GM21737 (cell line): ENCODE measurements at regions not wholly inside any gene's neighbourhood (a gene's known extent, or its start where the extent isn't known, plus 50 kb on each side); places are given as distances from the start of the nearest gene placed in this dataset.

Source experiments
- ATAC-seq: cut with Tn5 transposase; IDR thresholded peaks from one replicate; pipeline ENCODE4 v1.9.1; 2021; ENCODE audit warnings: mild to moderate bottlenecking, moderate library complexity; ENCODE audit not compliant: unreplicated experiment

DNA sequence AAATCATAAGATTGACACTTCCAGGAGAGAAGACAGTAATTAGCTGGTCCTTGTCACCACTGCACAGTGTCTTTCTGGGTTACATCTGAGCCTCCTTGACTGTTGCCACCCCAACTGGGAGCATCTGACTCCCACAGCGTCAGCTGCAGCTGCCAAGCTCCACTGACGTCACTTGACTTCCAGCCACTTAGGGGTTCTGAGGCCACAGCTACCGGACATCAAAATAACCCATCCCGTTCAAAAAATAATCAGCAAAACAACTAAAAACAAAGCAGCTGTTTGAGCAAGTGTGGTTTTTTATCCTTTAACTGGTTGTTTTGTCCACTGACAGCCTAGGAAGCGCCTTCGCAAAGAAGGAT lies 206.5 kb upstream of the AGAP1 start:
- no peak for ATAC-seq

DNA sequence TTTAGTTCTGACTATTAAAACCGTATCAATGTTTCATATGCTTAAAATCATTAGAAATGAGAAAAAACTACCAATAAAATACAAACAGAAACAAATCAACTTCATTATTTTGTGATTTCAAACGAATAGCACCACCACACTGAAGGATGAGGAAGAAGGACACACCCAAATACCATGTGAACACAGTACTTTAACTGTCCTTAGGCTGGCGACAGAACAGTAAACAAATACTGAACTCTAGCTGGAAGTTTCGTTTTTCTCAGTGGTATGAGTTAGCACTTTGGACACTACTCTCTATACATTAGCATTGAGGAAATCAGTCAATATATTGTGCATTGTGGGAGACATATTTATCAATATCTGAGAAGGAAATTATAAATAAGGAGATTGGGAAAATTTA lies 202.4 kb upstream of the AGAP1 start:
- no peak for ATAC-seq

DNA sequence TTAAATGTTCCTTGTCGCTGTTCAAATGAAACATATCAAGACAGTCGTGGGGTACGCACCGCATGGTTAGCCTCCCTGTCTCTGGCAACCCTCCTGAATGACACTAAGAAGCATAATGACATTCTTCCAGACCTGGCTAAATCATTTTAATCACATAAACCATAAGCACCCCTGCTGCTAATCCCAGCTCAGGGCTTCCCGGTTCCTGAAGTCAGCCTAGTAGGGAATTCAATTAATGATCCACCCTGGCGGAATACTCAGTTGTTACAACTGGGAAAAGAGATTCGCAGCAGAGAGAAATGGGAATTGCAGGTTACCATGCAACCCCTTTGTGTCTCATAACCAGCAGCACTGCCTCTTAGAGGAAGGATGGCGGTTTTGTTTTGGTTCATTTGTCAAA lies 200.8 kb upstream of the AGAP1 start:
- ATAC-seq, result no peak

DNA sequence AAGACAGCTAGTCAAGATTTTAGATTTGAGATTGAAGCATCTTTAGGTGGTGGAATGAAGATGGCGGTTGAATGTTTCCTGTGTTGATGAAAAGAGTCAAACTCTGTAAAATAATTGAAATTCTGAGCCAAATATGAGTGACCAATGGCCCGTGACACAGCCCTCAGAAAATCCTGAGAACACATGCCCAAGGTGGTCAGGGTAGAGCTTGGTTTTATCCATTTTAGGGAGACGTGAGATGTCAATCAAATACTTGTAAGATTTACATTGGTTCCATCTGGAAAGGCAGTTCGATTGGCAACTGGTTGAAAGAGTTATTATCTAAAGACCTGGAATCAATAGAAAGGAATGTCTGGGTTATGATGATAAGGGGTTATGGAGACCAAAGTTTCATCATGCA lies 198.0 kb upstream of the AGAP1 start:
- ATAC-seq, result no peak

DNA sequence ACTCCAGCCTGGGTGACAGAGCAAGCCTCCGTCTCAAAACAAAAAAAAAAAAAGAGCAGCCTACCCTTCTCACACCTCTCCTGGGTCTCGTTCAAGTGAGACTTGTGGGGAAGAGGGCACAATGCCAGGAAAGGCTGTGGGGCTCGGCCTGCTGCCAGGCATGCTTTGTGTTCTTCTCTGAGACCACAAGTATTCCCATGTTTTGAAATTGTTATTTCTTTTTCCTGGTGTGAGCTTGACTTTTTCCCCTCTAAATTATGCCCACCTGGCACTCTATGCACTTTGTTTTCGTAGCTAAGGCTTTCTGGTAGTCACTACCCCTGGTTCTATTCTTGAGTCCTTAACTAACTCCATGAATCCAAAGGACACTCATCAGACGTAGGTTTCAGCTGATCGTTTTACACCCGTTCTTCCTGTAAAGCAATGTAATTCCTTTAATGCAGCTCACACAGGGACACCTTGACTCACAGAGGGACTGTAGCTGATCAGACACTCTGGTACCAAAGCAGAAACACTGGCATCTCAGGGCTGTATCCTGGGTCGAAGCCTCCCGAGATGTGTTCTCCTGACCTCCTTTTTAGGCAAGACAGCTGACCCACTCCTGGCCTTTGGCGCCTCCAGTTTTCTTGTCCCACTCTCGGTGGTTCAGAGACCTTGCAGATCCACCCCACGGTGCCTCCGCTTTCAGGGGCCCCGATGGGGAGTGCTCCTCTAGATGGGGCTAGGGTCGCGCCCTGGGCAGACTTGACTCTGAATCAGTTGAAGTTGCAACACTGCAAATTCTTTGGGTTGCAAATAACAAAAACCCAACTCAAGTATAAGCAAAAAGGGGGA lies 193.3 kb upstream of the AGAP1 start:
- ATAC-seq, result no peak

- no peak for ATAC-seq
Observed at GRCh38 chr2:235301202-235302076, 192.4 kb upstream of the AGAP1 start.

GRCh38 chr2:235302263-235302662 lies 191.6 kb upstream of the AGAP1 start:
- no peak for ATAC-seq

GRCh38 chr2:235303499-235304291 lies 190.1 kb upstream of the AGAP1 start:
- no peak for ATAC-seq

GRCh38 chr2:235305678-235306077 lies 188.2 kb upstream of the AGAP1 start:
- no peak for ATAC-seq

DNA sequence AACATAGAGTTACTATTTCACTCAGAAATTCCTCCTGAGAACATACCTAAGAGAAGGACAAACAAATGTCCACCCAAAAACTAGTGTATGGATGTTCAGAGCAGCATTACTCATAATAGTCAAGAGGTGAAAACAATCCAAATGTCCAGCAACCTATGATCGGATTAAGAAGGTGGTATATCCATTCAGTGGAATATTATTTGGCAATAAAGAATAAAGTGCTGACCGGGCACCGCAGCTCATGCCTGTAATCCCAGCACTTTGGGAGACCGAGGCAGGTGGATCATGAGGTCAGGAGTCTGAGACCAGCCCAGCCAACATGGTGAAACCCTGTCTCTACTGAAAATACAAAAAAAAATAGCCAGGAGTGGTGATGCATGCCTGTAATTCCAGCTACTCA lies 182.8 kb upstream of the AGAP1 start:
- no peak for ATAC-seq

DNA sequence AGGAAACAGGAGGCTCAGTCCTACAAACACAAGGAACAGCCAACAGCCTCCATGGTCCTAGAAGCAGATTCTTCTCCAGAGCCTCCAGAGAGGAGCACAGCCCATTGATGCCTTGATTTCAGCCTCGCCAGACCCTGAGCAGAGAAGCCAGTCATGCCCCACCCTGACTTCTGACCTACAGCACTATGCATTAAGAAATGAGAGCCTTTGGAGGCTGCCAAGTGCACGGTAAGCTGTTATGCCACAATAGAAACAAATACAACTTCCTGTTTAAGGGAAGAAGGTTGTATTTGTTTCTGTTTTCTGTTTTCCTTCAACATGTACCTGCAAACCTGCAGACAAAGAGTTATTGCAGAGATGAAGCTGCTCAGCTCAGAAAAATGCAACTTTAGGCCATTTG lies 181.3 kb upstream of the AGAP1 start:
- no peak for ATAC-seq

- ATAC-seq, result no peak
Observed at GRCh38 chr2:235314371-235314930, 179.4 kb upstream of the AGAP1 start.

- ATAC-seq, result no peak
Observed at GRCh38 chr2:235319095-235319494, 174.7 kb upstream of the AGAP1 start.

DNA sequence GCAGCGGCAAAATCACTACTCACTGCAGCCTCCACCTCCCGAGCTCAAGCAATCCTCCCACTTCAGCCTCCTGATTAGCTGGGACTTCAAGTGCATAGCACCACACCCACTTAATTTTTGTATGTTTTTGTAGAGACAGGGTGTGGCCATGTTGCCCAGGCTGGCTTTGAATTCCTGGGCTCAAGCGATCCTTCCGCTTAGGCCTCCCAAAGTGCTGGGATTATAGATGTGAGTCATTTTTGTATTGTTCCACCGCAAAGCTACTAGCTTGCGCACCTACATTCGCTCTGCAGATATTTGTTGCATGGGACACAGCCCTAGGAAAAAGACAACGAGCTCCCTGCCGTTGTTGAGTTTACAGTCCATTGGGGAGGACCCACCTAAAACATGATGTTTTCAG lies 173.5 kb upstream of the AGAP1 start:
- ATAC-seq, result no peak

- ATAC-seq, result no peak
Observed at GRCh38 chr2:235324324-235324723, 169.5 kb upstream of the AGAP1 start.

- ATAC-seq, result no peak
Observed at GRCh38 chr2:235325151-235325550, 168.7 kb upstream of the AGAP1 start.

DNA sequence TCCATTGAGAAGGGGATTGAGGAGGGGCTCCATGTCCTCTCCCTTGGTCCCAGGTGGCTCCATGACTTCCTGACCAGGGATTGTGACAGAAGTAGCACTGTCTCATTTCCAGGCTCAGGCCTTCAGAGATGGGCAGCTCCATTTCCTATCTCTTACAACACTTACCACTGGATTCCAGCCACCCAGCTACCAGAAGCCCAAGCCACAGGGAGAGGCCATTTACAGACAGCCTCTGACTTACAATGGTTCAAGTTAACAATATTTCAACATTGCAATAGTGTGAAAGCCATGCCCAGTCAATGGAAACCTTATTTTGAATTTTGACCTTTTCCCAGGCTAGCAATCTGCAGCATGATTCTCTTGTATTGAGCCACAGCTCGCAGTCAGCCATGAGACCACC lies 164.9 kb upstream of the AGAP1 start:
- no peak for ATAC-seq

GRCh38 chr2:235330775-235331451 lies 162.9 kb upstream of the AGAP1 start:
- no peak for ATAC-seq

- ATAC-seq, result no peak
Observed at GRCh38 chr2:235332240-235332890, 161.5 kb upstream of the AGAP1 start.

- no peak for ATAC-seq
Observed at GRCh38 chr2:235333076-235333475, 160.8 kb upstream of the AGAP1 start.
